IMR-90 (cell line): ENCODE measurements at regions not wholly inside any gene's neighbourhood (a gene's known extent, or its start where the extent isn't known, plus 50 kb on each side); places are given as distances from the start of the nearest gene placed in this dataset.

Experiments used
- CTCF ChIP-seq: conservative IDR thresholded peaks from 2 replicates; pipeline ENCODE4 v1.5.1; 2012; ENCODE audit warnings: mild to moderate bottlenecking, low read depth, low read length, improper control_type of control experiment
- MAZ ChIP-seq: IDR thresholded peaks from 2 replicates; pipeline ENCODE4 v1.6.1; 2012; ENCODE audit warnings: low read depth, mild to moderate bottlenecking, low read length, improper control_type of control experiment, moderate library complexity, borderline replicate concordance
- MXI1 ChIP-seq: IDR thresholded peaks from 2 replicates; pipeline ENCODE4 v1.6.1; 2012; ENCODE audit warnings: low read depth, mild to moderate bottlenecking, low read length, moderate library complexity, borderline replicate concordance

- TF ChIP-seq CTCF = no peak
- TF ChIP-seq MAZ = no peak
- no peak for TF ChIP-seq MXI1
Measured at GRCh38 chr3:173267716-173268115, 126.7 kb upstream of the SPATA16 start.
